ENCODE measurements at regions not wholly inside any gene's neighbourhood (a gene's known extent, or its start where the extent isn't known, plus 50 kb on each side); places are given as distances from the start of the nearest gene placed in this dataset.

DNA sequence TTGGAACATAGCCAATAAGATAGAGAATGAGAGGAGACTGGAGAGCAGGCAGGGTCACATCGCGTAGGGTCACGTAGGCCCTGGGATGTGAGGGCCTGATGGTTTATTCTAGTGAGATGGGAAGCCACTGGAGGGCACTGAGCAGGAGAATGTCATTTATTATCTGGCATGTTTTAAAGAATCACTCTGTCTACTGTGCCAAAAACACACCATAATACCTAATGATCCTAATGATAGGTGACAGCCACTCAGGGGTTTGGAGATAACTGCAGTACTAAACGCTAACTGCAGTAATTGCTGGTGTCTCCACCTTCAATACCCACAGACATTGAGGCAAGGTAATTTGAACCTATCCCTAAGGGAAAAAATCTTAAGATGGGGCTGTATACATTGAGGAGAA, 185.4 kb downstream of the TTLL7 start:
- no peak for DNase-seq (ENCODE audit: low read depth)

DNA sequence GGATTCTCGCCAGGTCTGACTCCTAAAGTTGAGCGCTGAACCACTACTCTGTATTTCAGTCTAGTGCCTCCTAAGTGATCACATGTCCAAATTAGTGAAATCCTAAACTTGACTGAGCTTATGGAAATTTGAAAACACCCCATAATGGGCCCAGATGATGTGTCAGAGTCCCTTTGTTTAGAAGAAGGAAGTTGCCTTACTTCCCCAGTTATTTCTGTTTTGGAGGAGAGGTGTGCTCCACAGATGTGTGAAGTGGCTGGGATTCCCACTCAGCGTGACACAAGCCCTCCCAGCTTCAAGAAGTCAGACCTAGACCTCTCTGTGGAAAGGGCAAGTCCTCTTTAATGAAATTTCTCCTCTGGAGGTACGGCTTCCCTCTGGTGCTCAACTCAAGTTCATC, 188.8 kb downstream of the TTLL7 start:
- no peak for DNase-seq (ENCODE audit: low read depth)

- DNase-seq (ENCODE audit: low read depth), result no peak
Measured at GRCh38 chr1:83808536-83808935, 190.4 kb downstream of the TTLL7 start.

DNA sequence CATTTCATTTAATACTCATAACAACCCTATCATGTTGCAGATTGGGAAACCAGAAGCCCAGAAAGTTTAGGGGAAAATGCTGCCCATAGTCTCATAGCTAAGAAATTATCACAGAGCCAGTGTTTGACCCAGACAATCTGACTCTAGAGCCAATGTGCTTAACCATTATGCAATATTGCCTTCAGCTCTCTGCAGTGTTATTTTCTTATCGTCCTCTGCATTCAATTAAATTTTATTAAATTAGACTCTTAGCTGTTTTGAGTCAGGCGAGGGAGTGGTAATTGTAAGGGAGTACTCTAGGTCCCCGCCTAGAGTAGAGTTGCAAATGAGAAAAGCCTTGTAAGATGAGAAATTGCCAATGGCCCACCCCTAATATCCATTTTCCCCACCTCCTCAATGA, 191.1 kb downstream of the TTLL7 start:
- DNase-seq (ENCODE audit: low read depth), result no peak

GRCh38 chr1:83807231-83807630, 191.7 kb downstream of the TTLL7 start:
- DNase-seq (ENCODE audit: low read depth), result no peak

- no peak for DNase-seq (ENCODE audit: low read depth)
Measured at GRCh38 chr1:83805921-83806320, 193.0 kb downstream of the TTLL7 start.

DNA sequence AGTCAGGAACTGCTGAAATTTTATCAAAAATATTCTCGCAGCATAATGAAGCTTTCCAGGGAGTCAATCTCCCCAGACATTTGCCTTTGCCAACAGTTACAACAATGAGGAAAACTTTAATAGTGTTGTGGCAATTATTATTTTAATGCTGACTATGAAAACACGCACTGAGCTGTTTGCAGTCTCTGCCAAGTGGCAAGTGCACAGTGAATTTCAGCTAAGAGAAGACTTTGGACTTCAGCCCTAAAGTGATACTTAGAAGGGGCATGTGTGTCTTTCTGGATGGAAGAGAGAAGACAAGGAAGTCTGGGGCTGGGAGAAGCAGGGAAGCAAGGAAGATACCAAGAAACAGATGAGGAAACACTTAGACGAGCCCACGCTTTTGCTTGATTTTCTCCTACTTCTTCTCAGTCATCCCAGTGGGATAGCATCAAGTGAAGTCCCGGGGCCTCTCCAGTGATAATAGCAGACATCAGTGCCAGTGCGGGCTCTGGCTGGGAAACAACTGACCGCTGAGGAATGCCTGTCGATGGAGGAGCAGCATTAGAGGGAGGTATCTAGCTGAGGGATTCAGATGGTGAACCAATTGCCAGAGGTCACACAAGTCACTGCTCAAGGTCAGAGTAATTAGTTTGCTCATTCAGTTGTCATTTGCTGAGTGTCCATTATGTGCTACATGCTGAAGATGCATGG, 196.3 kb downstream of the TTLL7 start:
- no peak for DNase-seq (ENCODE audit: low read depth)

- no peak for DNase-seq (ENCODE audit: low read depth)
Measured at GRCh38 chr1:83802023-83802422, 196.9 kb downstream of the TTLL7 start.

DNA sequence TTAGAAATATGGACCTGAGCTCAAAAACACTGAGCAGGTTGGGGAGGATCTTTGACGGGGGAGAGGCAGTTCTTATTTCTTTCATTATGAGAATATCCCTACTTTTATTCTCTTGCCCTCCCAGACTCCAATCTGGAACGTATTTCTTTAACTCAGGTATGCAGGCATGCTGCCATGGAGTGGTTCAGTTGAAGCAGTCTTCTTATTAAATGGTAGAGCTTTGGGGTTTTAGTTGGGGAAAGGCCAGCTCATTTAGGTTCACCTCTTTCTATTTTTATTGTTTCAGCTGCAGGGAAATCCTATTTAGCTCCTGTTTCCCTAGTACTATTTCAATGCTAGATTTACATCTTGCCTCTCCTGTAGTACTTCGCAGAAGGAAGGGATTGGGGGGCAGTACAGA, 198.9 kb downstream of the TTLL7 start:
- no peak for DNase-seq (ENCODE audit: low read depth)

DNA sequence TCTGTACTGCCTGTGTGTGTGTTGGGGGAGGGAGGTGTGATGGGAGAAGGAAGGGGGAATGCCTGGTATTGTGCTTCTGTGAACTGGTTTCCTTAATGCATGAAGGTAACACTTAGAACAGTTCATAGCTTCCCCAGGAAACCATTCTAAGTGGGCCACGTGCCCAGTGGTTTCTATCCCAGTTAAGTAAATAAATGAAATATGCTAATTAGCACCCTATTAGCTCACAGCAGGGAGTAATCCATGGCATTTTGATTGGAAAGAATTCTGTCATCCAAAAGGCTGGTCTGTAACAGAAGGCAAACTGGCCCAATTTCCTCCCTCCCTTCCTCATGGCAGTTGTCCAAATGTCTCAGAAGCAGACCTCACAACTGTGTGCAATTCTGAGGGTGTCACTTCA, 199.3 kb downstream of the TTLL7 start:
- DNase-seq (ENCODE audit: low read depth), result no peak

- DNase-seq (ENCODE audit: low read depth), result no peak
Measured at GRCh38 chr1:83798965-83799364, 200.0 kb downstream of the TTLL7 start.

GRCh38 chr1:83796409-83796808, 202.5 kb downstream of the TTLL7 start:
- no peak for DNase-seq (ENCODE audit: low read depth)

- no peak for DNase-seq (ENCODE audit: low read depth)
Measured at GRCh38 chr1:83794384-83794783, 204.5 kb downstream of the TTLL7 start.

DNA sequence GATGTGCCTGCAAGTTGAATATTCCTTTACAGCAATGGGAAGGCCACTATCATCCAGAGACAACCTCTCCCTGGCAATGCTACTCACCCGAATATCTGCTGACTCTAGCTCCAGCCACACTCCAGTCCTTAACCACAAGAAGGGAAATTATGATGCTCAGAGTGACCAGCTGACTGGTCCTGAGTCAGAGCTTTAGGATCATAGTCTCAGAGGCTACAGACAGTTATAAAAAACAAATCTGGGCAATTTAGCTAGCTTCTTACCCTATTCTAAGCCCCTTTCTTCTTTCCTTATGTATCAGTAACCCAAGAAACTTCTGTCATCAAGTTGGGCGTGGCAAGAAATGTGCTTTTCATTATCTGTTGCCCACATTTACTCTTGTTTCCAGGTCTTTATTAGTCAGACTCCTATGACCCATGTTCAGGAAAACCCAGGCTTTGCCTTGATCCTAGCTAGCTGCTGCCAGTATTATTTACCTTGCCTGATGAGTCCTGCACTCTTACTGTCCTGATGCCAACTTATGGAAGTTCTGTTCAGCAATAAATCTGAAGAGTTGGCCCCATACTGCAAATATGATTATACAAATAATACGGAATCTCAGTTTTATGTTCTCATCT, 207.0 kb downstream of the TTLL7 start:
- peak; percentile 34 for DNase-seq (ENCODE audit: low read depth)

DNA sequence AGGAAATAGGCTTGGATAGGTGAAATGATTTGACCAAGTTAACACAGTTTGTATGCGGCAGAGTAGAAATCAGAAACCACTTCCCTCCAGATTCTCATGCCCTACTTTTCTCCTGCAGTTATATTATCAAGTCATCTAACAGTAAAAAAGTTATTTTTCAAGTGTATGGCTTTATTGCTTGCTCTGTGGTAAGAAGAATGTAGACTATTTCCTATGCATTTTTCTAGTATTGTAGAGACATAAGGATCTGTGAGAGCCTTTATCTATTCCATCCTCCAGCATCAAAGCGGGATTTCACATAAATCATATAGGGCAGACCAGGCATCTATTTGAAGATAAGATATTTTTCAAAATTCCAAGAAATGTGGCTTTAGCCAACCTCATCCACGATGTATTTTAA, 208.5 kb downstream of the TTLL7 start:
- DNase-seq (ENCODE audit: low read depth), result no peak

DNA sequence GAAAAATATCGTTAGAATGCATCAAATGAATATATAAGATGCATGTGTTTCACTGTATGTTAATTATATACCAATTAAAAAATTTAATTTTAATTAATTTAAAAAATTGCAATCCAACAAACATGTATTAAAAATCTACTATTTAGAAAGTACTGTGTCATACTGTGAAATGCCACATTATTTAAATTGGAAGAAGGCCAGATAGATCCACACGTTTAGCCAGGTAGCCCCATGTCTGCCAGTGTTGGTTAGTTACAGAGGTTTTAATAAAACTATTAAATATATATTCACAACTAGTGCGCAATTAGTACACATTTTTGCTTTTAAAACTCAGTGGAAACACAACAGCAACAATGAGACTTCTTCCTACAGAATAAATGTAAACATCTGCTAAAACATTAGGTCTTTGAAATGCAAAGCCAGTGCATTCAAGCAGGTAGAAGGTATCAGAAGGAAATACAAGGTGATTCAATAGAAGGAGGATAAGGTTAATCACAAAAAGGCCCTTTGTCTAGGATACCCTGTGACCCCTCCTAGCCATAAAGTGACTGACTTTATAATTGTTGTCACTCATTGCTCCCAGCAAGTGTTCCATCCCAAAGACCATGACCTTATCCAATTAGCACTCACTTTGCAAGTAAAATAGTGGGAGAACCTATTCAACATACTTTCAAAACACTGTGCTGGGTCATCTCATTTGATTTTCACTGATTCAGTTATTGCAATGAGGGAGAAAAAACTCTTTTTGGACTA, 211.5 kb downstream of the TTLL7 start:
- DNase-seq (ENCODE audit: low read depth), result no peak

GRCh38 chr1:83781667-83782066, 217.3 kb downstream of the TTLL7 start:
- DNase-seq (ENCODE audit: low read depth), result no peak

- DNase-seq (ENCODE audit: low read depth), result no peak
Measured at GRCh38 chr1:83779565-83779964, 219.4 kb downstream of the TTLL7 start.

GRCh38 chr1:83777758-83778101, 221.2 kb downstream of the TTLL7 start:
- no peak for DNase-seq (ENCODE audit: low read depth)

DNA sequence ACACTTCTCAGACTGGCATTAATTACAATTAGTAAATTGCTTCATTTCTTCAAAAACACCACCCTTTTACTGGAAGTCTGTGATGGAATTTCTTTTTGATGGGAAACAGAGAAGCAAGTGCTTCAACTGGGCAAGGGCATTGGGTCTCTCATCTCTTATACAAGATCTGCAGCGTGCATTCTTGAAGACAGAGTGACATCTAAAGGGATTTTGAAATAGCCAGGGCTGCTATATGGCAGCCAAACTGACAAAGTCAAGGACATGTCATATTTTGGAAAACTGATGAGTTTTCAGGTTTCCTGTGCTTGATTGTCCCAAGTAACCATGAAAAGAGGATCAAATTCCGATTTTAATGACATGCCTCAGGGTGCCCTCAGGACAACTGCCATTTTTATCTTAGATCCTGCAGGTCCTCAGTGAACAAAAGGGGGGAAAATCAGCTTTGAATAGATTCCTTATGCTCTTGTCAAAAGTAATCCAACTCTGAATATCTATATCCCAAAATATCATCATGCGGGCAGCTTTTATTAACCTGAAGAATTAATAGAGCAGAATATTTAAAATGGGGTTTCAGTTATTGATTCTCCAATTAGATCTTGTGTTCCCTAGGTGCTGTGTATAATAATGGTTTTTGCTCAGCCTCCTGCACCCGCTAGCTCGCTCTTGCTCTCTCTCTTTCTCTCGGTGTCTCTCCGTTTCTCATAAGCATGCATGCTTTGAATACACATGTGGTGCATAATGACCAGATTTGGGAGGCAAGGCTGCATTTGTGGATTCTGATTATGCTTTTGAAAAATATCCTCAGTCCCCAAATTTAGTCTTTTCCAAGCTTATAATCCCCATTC, 221.8 kb downstream of the TTLL7 start:
- DNase-seq (ENCODE audit: low read depth), result no peak

- DNase-seq (ENCODE audit: low read depth), result no peak
Measured at GRCh38 chr1:83775977-83776603, 222.8 kb downstream of the TTLL7 start.

DNA sequence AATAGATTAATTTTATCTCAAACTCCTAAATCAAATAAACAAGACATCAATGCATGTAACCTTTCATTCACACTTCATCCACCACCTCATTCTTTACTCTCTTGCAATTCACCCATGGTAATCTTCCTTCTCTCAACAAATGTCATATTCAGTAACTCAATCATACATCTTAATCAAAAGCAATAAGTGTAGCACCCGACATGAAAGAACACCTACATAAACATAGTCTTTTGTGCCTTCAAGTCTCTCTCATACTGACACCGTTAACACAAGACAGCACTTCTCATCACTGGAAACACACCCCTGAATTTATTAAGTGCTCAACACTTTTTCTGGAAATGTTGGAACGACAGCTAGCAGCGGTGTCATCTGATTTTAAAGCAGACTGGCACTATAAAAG, 225.9 kb downstream of the TTLL7 start:
- no peak for DNase-seq (ENCODE audit: low read depth)

Data from ELR (cell line).